ENCODE measurements at regions not wholly inside any gene's neighbourhood (a gene's known extent, or its start where the extent isn't known, plus 50 kb on each side); places are given as distances from the start of the nearest gene placed in this dataset.

DNA sequence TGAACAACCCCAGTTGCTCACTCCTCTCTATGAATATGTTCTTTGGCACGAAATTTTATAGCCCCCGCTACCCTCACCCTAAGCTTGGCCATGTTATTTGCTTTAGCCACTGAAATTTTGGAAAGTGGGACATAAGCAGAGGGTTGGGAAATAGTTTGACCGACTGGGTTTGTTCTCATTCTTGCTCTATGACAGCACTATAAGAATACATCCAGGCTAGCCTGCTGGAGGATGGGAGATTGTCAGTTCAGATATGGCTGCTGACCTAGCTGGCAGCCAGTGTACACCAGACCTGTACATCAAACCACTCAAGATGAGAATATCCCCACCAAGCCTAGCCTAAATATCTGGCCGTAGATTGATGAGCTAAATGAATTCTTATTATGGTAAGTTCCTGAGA, 298.1 kb downstream of the PDGFC start:
- ATAC-seq (replicated peaks in 6 of 8), result no peak
- 9 to 100% (median 69%) methylated on average over 2 to 4 of the region's 4 CpGs; no CpG with 5 or more reads in 1 of the 10 experiments for WGBS, 10 experiments
- H3K4me1 ChIP-seq (replicated peaks in 1 of 2), result peaks cover 0 to 2% of the 10 kb centered on the region in 2 donors

DNA sequence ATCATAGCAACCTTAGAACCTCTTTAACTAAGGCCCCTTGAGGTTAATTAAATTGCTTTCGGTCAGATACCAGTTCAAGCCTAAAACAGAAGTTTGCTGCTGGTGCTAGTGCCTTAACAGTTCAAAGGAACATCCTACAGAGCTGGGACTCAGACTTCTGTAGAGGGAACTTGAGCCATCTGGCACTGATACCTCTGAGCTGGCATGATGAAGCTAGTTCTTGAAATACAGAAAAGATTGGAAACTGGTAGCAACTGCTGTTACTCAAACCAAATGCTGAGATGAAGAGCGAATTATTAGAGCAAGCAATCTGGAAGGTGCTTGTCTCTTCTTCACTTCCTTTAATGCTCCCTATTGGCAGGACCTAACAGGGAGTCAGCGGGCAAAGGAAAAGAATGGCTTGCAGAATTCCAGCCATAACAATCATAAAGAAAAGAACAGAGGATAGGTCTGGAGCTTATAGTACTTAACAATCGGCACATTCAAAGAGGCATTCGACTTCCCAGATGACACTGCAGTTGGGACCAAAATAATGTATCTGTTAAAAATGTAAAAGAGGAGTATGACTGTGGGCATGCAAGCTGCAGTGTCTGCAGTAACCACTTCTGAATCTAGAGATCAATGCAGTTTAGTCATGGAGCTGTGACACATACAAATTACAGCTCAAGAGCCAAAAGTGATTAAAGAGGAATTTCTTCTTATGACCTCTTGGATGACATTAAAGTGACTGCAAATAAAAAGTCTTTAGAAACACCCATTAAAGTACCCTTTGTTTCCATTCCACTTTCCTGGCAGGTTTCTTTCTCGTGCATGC, 298.9 kb downstream of the PDGFC start:
- whole genome bisulfite sequencing, 10 experiments, result 0 to 80% (median 51%) methylated on average over 1 to 6 of the region's 6 CpGs
- Histone ChIP-seq H3K4me3 (no peak overlapping the region), H3K4me1 (replicated peaks in 1 of 2) (peaks cover 0 to 2% of the 10 kb centered on the region in 2 donors), H3K27ac (no peak overlapping the region)
- in situ Hi-C loops (cut with MboI; ENCODE audit: low pct_unique_long_range_greater_than_20kb in 2 of 9, low sequenced_read_pairs in 9 of 9, unreplicated experiment in 9 of 9), result loop anchor here in 2 of 9 experiments (25.0 kb wide), 1 partner anchor 185 kb away; no protein-coding TSS in a partner anchor
- peak in 6 of 8 experiments; percentile 18 to 65 (median 39) for ATAC-seq (replicated peaks in 6 of 8)

More for the DNA sequence above, 298.1 kb downstream of the PDGFC start:
- H3K27ac ChIP-seq, result no peak overlapping the region
- no peak overlapping the region for H3K4me3 ChIP-seq
- in situ Hi-C loops (cut with MboI; ENCODE audit: low pct_unique_long_range_greater_than_20kb in 2 of 9, low sequenced_read_pairs in 9 of 9, unreplicated experiment in 9 of 9), result loop anchor here in 2 of 9 experiments (25.0 kb wide), 1 partner anchor 186 kb away; no protein-coding TSS in a partner anchor

DNA sequence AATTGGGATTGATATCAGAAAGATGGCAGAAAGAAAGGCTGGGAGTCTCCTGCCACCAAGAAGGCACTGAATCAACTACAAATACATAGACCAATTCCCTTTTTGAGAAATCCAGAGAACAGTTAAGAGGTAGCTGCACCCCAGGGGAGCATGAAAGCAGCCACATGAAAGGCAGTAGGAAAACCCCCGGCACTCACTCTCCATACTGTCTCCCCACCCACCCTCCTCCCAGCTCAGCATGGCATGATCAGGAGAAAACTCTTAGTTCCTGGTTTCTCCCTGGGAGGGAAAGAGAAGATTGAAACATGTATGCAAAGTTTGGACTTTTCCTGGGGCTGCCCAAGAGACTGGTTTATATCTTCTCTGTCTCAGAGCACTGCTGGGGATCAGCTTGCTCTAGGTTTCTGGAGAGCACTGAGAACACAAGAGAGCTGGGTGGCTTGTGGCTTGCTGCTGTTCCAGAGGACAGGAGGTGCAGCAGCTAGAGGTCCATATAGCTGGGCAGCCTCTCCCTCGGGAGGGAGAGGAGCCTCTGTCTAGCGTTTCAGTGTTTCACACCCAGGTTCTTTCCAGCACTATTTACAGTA, 305.7 kb downstream of the PDGFC start:
- in situ Hi-C loops (cut with MboI; ENCODE audit: low pct_unique_long_range_greater_than_20kb in 2 of 9, low sequenced_read_pairs in 9 of 9, unreplicated experiment in 9 of 9), result loop anchor here in 2 of 9 experiments (25.0 kb wide), 1 partner anchor 179 kb away; no protein-coding TSS in a partner anchor
- H3K27ac ChIP-seq, result no peak overlapping the region
- no peaks in the 10 kb centered on the region for H3K4me1 ChIP-seq (replicated peaks in 1 of 2)
- WGBS, 10 experiments, result 67 to 100% (median 89%) methylated on average over 1 to 3 of the region's 3 CpGs; no CpG with 5 or more reads in 5 of the 10 experiments
- ATAC-seq (replicated peaks in 6 of 8), result no peak
- H3K4me3 ChIP-seq, result no peak overlapping the region

DNA sequence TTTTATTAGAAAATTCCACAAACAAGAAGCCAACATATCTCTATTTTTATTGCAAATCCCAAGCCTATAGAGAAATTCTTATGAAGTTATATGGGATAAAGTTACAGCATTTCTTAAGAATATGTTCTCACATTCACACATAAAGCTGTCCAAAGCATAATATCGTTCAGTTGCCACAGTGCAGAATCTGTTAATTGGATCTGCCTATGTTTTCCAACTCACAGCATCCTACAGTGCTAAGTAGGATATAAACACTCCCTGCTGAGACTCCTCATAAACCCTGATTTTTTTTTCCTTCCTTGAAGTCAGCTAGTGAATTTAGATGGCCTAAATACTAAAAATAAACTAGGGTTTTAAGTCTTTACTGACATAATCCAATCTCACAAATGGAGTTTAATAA, 307.9 kb downstream of the PDGFC start:
- ATAC-seq (replicated peaks in 6 of 8), result no peak
- 22 to 86% (median 67%) methylated on average over 1 of the region's 1 CpG; no CpG with 5 or more reads in 2 of the 10 experiments for WGBS, 10 experiments
- H3K4me3 ChIP-seq, result no peak overlapping the region
- H3K27ac ChIP-seq, result no peak overlapping the region
- H3K4me1 ChIP-seq (replicated peaks in 1 of 2), result no peaks in the 10 kb centered on the region
- in situ Hi-C loops (cut with MboI; ENCODE audit: low pct_unique_long_range_greater_than_20kb in 2 of 9, low sequenced_read_pairs in 9 of 9, unreplicated experiment in 9 of 9), result loop anchor here in 2 of 9 experiments (25.0 kb wide), 1 partner anchor 176 kb away; no protein-coding TSS in a partner anchor

DNA sequence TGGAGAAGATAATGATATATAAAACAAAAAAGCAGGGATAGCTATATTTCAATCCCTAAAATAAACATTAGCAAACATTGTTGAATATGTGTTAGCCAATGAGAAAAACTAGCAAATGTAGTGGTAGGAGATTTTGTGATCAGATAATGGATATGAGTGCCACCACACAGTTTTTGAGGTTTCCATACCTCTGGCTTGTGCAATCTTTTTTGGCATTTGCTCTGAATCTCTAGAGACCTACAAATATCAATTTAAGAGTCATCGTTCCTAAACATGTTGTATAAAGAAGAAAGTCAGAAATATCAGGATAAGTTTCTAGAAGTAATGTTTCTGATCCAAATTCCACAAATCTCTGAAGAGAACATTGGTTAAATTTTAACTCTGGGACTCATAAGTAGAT, 308.7 kb downstream of the PDGFC start:
- WGBS, 10 experiments, result 44 to 100% (median 83%) methylated on average over 1 of the region's 1 CpG; no CpG with 5 or more reads in 1 of the 10 experiments
- Histone ChIP-seq H3K4me1 (replicated peaks in 1 of 2) (no peaks in the 10 kb centered on the region), H3K27ac (no peak overlapping the region), H3K4me3 (no peak overlapping the region)
- in situ Hi-C loops (cut with MboI; ENCODE audit: low pct_unique_long_range_greater_than_20kb in 2 of 9, low sequenced_read_pairs in 9 of 9, unreplicated experiment in 9 of 9), result loop anchor here in 2 of 9 experiments (25.0 kb wide), 1 partner anchor 176 kb away; no protein-coding TSS in a partner anchor
- no peak for ATAC-seq (replicated peaks in 6 of 8)

- in situ Hi-C loops (cut with MboI; ENCODE audit: low pct_unique_long_range_greater_than_20kb in 2 of 9, low sequenced_read_pairs in 9 of 9, unreplicated experiment in 9 of 9), result loop anchor here in 2 of 9 experiments (25.0 kb wide), 1 partner anchor 174 kb away; no protein-coding TSS in a partner anchor
- Histone ChIP-seq H3K4me3 (no peak overlapping the region), H3K27ac (no peak overlapping the region), H3K4me1 (replicated peaks in 1 of 2) (no peaks in the 10 kb centered on the region)
- WGBS, 10 experiments, result 50 to 89% (median 80%) methylated on average over 1 of the region's 1 CpG; no CpG with 5 or more reads in 2 of the 10 experiments
- no peak for ATAC-seq (replicated peaks in 6 of 8)
Observed at GRCh38 chr4:156661555-156661954, 310.0 kb downstream of the PDGFC start.

- ATAC-seq (replicated peaks in 6 of 8), result no peak
- in situ Hi-C loops (cut with MboI; ENCODE audit: low pct_unique_long_range_greater_than_20kb in 2 of 9, low sequenced_read_pairs in 9 of 9, unreplicated experiment in 9 of 9), result loop anchor here in 2 of 9 experiments (25.0 kb wide), 1 partner anchor 173 kb away; no protein-coding TSS in a partner anchor
- Histone ChIP-seq H3K4me1 (replicated peaks in 1 of 2) (no peaks in the 10 kb centered on the region), H3K4me3 (no peak overlapping the region), H3K27ac (no peak overlapping the region)
- WGBS, 10 experiments, result 14 to 100% (median 89%) methylated on average over 1 to 2 of the region's 2 CpGs; no CpG with 5 or more reads in 4 of the 10 experiments
Observed at GRCh38 chr4:156660465-156660864, 311.1 kb downstream of the PDGFC start.

DNA sequence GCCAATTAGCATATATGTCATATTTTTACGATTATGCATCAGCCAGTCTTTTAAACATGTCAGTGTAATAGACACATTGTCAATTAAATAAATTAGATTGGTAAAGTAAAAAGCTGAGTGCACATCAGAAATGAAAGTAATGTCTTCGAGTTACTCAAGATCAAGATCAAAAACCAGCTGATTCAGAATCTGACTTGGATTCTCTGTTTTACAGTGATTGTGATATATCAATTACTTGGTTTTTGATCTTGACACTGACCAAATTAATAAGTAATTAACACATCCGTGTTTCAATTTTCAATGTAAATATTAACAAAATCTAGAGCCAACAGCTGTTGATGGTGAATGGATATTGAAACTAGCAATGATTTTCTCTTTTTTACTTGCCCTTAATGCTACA, 311.6 kb downstream of the PDGFC start:
- Histone ChIP-seq H3K4me3 (no peak overlapping the region), H3K4me1 (replicated peaks in 1 of 2) (no peaks in the 10 kb centered on the region), H3K27ac (no peak overlapping the region)
- WGBS, 10 experiments, result 42 to 100% (median 80%) methylated on average over 1 to 3 of the region's 3 CpGs; no CpG with 5 or more reads in 1 of the 10 experiments
- in situ Hi-C loops (cut with MboI; ENCODE audit: low pct_unique_long_range_greater_than_20kb in 2 of 9, low sequenced_read_pairs in 9 of 9, unreplicated experiment in 9 of 9), result loop anchor here in 2 of 9 experiments (25.0 kb wide), 1 partner anchor 173 kb away; no protein-coding TSS in a partner anchor
- ATAC-seq (replicated peaks in 6 of 8), result no peak

DNA sequence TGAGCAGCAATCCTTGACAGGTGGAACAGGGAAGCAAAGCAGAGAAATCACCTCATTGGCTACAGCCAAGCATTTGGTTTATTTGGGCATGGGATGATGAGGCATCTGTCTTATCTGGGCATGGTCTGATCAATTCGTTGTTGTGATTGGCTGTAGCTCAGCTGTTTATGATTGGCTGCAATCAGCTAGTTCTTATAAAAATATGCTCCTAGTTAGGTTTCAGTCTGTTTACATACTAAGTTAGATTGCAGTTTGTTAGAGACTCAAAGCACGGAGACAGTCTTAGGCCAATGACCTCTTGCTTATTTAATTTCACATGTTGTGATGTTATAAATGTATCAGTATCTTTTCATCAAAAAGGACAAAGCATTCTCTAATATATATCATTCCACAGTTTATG, 312.0 kb downstream of the PDGFC start:
- in situ Hi-C loops (cut with MboI; ENCODE audit: low pct_unique_long_range_greater_than_20kb in 2 of 9, low sequenced_read_pairs in 9 of 9, unreplicated experiment in 9 of 9), result loop anchor here in 2 of 9 experiments (25.0 kb wide), 1 partner anchor 172 kb away; no protein-coding TSS in a partner anchor
- WGBS, 10 experiments, result 13 to 100% (median 58%) methylated on average over 1 to 2 of the region's 2 CpGs; no CpG with 5 or more reads in 3 of the 10 experiments

DNA sequence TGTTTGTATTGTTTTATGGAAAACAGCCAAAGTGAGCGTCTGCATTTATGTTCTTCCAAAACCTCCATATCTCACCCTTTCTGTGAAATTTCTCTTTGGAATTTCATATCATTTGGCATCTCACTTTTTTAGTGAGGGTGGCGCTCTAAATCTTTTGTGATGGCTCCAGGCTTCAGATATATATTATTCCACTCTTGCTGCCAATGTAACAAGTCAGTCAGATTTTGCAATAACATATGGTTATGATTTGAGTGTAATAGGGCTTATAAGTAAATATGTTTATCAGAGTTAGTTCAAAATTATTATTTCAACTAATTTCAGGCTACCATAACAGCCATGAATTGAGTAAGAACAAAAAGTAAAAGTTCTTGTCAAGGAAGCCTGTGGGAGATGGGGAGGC, 314.7 kb downstream of the PDGFC start:
- H3K27ac ChIP-seq, result no peak overlapping the region
- no peak for ATAC-seq (replicated peaks in 6 of 8)
- H3K4me3 ChIP-seq, result no peak overlapping the region
- in situ Hi-C loops (cut with MboI; ENCODE audit: low pct_unique_long_range_greater_than_20kb in 2 of 9, low sequenced_read_pairs in 9 of 9, unreplicated experiment in 9 of 9), result loop anchor here in 2 of 9 experiments (25.0 kb wide), 1 partner anchor 170 kb away; no protein-coding TSS in a partner anchor
- H3K4me1 ChIP-seq (replicated peaks in 1 of 2), result no peaks in the 10 kb centered on the region
- WGBS, 10 experiments, result 28 to 95% (median 89%) methylated on average over 1 to 2 of the region's 2 CpGs; no CpG with 5 or more reads in 3 of the 10 experiments

More for the DNA sequence above, 312.0 kb downstream of the PDGFC start:
- ATAC-seq (replicated peaks in 6 of 8), result no peak
- no peak overlapping the region for H3K27ac ChIP-seq
- H3K4me1 ChIP-seq (replicated peaks in 1 of 2), result no peaks in the 10 kb centered on the region
- H3K4me3 ChIP-seq, result no peak overlapping the region

- in situ Hi-C loops (cut with MboI; ENCODE audit: low pct_unique_long_range_greater_than_20kb in 2 of 9, low sequenced_read_pairs in 9 of 9, unreplicated experiment in 9 of 9), result loop anchor here in 2 of 9 experiments (25.0 kb wide), 1 partner anchor 167 kb away; no protein-coding TSS in a partner anchor
- Histone ChIP-seq H3K4me1 (replicated peaks in 1 of 2) (no peaks in the 10 kb centered on the region), H3K4me3 (no peak overlapping the region), H3K27ac (no peak overlapping the region)
- no peak for ATAC-seq (replicated peaks in 6 of 8)
- 48 to 100% (median 93%) methylated on average over 2 to 5 of the region's 5 CpGs; no CpG with 5 or more reads in 1 of the 10 experiments for WGBS, 10 experiments
Observed at GRCh38 chr4:156654410-156654809, 317.2 kb downstream of the PDGFC start.

GRCh38 chr4:156643826-156644225, 327.8 kb downstream of the PDGFC start:
- no peak overlapping the region for H3K4me3 ChIP-seq
- in situ Hi-C loops (cut with MboI; ENCODE audit: low pct_unique_long_range_greater_than_20kb in 2 of 9, low sequenced_read_pairs in 9 of 9, unreplicated experiment in 9 of 9), result no loop called here
- no peak overlapping the region for H3K27ac ChIP-seq
- no peak for ATAC-seq (replicated peaks in 6 of 8)
- H3K4me1 ChIP-seq (replicated peaks in 1 of 2), result no peaks in the 10 kb centered on the region

GRCh38 chr4:156642161-156642560, 329.4 kb downstream of the PDGFC start:
- Histone ChIP-seq H3K27ac (no peak overlapping the region), H3K4me1 (replicated peaks in 1 of 2) (no peaks in the 10 kb centered on the region), H3K4me3 (no peak overlapping the region)
- peak in 2 of 8 experiments; percentile 12 to 21 for ATAC-seq (replicated peaks in 6 of 8)
- 43 to 100% (median 79%) methylated on average over 1 to 3 of the region's 3 CpGs; no CpG with 5 or more reads in 2 of the 10 experiments for WGBS, 10 experiments
- in situ Hi-C loops (cut with MboI; ENCODE audit: low pct_unique_long_range_greater_than_20kb in 2 of 9, low sequenced_read_pairs in 9 of 9, unreplicated experiment in 9 of 9), result no loop called here

Data from motor neuron (in vitro differentiated cells).